ENCODE measurements at regions not wholly inside any gene's neighbourhood (a gene's known extent, or its start where the extent isn't known, plus 50 kb on each side); places are given as distances from the start of the nearest gene placed in this dataset.

- no peak overlapping the region for H3K9ac ChIP-seq (ENCODE audit: low read depth in 1 of 2, low read length in 2 of 2)
- no peak overlapping the region for H3K27ac ChIP-seq (ENCODE audit: low read depth in 2 of 2, low read length in 2 of 2)
- no peak overlapping the region for H3K4me3 ChIP-seq (ENCODE audit: low read length in 2 of 2)
- H3K27me3 ChIP-seq (ENCODE audit: control insufficient read depth in 2 of 2, insufficient read depth in 2 of 2, low read length in 2 of 2): no peaks in the 10 kb centered on the region
- no peaks in the 10 kb centered on the region for H3K36me3 ChIP-seq (ENCODE audit: control insufficient read depth in 2 of 2, insufficient read depth in 2 of 2, low read length in 2 of 2)
- H3K9me3 ChIP-seq (ENCODE audit: control insufficient read depth in 2 of 2, low read length in 2 of 2): no peaks in the 10 kb centered on the region
- H3K4me1 ChIP-seq (ENCODE audit: control insufficient read depth in 2 of 2, insufficient read depth in 2 of 2, low read length in 2 of 2): no peaks in the 10 kb centered on the region
These were observed 185.8 kb downstream of the SHOX start for GRCh38 chrX:816411-816810.

- Histone ChIP-seq H3K9me3 (ENCODE audit: control insufficient read depth in 2 of 2, low read length in 2 of 2) (no peaks in the 10 kb centered on the region), H3K36me3 (ENCODE audit: control insufficient read depth in 2 of 2, insufficient read depth in 2 of 2, low read length in 2 of 2) (no peaks in the 10 kb centered on the region), H3K27me3 (ENCODE audit: control insufficient read depth in 2 of 2, insufficient read depth in 2 of 2, low read length in 2 of 2) (no peaks in the 10 kb centered on the region), H3K4me3 (ENCODE audit: low read length in 2 of 2) (no peak overlapping the region), H3K9ac (ENCODE audit: low read depth in 1 of 2, low read length in 2 of 2) (no peak overlapping the region), H3K4me1 (ENCODE audit: control insufficient read depth in 2 of 2, insufficient read depth in 2 of 2, low read length in 2 of 2) (no peaks in the 10 kb centered on the region), H3K27ac (ENCODE audit: low read depth in 2 of 2, low read length in 2 of 2) (no peak overlapping the region)
These were observed 179.6 kb downstream of the SHOX start for GRCh38 chrX:810186-810585.

- Histone ChIP-seq H3K4me3 (ENCODE audit: low read length in 2 of 2) (no peak overlapping the region), H3K4me1 (ENCODE audit: control insufficient read depth in 2 of 2, insufficient read depth in 2 of 2, low read length in 2 of 2) (no peaks in the 10 kb centered on the region), H3K36me3 (ENCODE audit: control insufficient read depth in 2 of 2, insufficient read depth in 2 of 2, low read length in 2 of 2) (no peaks in the 10 kb centered on the region), H3K9me3 (ENCODE audit: control insufficient read depth in 2 of 2, low read length in 2 of 2) (no peaks in the 10 kb centered on the region), H3K27me3 (ENCODE audit: control insufficient read depth in 2 of 2, insufficient read depth in 2 of 2, low read length in 2 of 2) (no peaks in the 10 kb centered on the region), H3K9ac (ENCODE audit: low read depth in 1 of 2, low read length in 2 of 2) (no peak overlapping the region), H3K27ac (ENCODE audit: low read depth in 2 of 2, low read length in 2 of 2) (no peak overlapping the region)
These were observed 178.5 kb downstream of the SHOX start for GRCh38 chrX:809081-809480.

GRCh38 chrX:806586-806985 is 176.0 kb downstream of the SHOX start:
- Histone ChIP-seq H3K9ac (ENCODE audit: low read depth in 1 of 2, low read length in 2 of 2) (no peak overlapping the region), H3K27me3 (ENCODE audit: control insufficient read depth in 2 of 2, insufficient read depth in 2 of 2, low read length in 2 of 2) (no peaks in the 10 kb centered on the region), H3K36me3 (ENCODE audit: control insufficient read depth in 2 of 2, insufficient read depth in 2 of 2, low read length in 2 of 2) (no peaks in the 10 kb centered on the region), H3K4me3 (ENCODE audit: low read length in 2 of 2) (no peak overlapping the region), H3K9me3 (ENCODE audit: control insufficient read depth in 2 of 2, low read length in 2 of 2) (no peaks in the 10 kb centered on the region), H3K27ac (ENCODE audit: low read depth in 2 of 2, low read length in 2 of 2) (no peak overlapping the region), H3K4me1 (ENCODE audit: control insufficient read depth in 2 of 2, insufficient read depth in 2 of 2, low read length in 2 of 2) (no peaks in the 10 kb centered on the region)

GRCh38 chrX:805988-806387 is 175.4 kb downstream of the SHOX start:
- Histone ChIP-seq H3K9ac (ENCODE audit: low read depth in 1 of 2, low read length in 2 of 2) (no peak overlapping the region), H3K27ac (ENCODE audit: low read depth in 2 of 2, low read length in 2 of 2) (no peak overlapping the region), H3K4me1 (ENCODE audit: control insufficient read depth in 2 of 2, insufficient read depth in 2 of 2, low read length in 2 of 2) (no peaks in the 10 kb centered on the region), H3K27me3 (ENCODE audit: control insufficient read depth in 2 of 2, insufficient read depth in 2 of 2, low read length in 2 of 2) (no peaks in the 10 kb centered on the region), H3K36me3 (ENCODE audit: control insufficient read depth in 2 of 2, insufficient read depth in 2 of 2, low read length in 2 of 2) (no peaks in the 10 kb centered on the region), H3K4me3 (ENCODE audit: low read length in 2 of 2) (no peak overlapping the region), H3K9me3 (ENCODE audit: control insufficient read depth in 2 of 2, low read length in 2 of 2) (no peaks in the 10 kb centered on the region)

GRCh38 chrX:805103-805670 is 174.6 kb downstream of the SHOX start:
- no peak overlapping the region for H3K9ac ChIP-seq (ENCODE audit: low read depth in 1 of 2, low read length in 2 of 2)
- H3K27ac ChIP-seq (ENCODE audit: low read depth in 2 of 2, low read length in 2 of 2): no peak overlapping the region
- no peak overlapping the region for H3K4me3 ChIP-seq (ENCODE audit: low read length in 2 of 2)
- H3K36me3 ChIP-seq (ENCODE audit: control insufficient read depth in 2 of 2, insufficient read depth in 2 of 2, low read length in 2 of 2): no peaks in the 10 kb centered on the region
- H3K9me3 ChIP-seq (ENCODE audit: control insufficient read depth in 2 of 2, low read length in 2 of 2): no peaks in the 10 kb centered on the region
- no peaks in the 10 kb centered on the region for H3K27me3 ChIP-seq (ENCODE audit: control insufficient read depth in 2 of 2, insufficient read depth in 2 of 2, low read length in 2 of 2)
- H3K4me1 ChIP-seq (ENCODE audit: control insufficient read depth in 2 of 2, insufficient read depth in 2 of 2, low read length in 2 of 2): no peaks in the 10 kb centered on the region

GRCh38 chrX:802846-803245 is 172.3 kb downstream of the SHOX start:
- no peak overlapping the region for H3K9ac ChIP-seq (ENCODE audit: low read depth in 1 of 2, low read length in 2 of 2)
- no peaks in the 10 kb centered on the region for H3K9me3 ChIP-seq (ENCODE audit: control insufficient read depth in 2 of 2, low read length in 2 of 2)
- H3K27me3 ChIP-seq (ENCODE audit: control insufficient read depth in 2 of 2, insufficient read depth in 2 of 2, low read length in 2 of 2): no peaks in the 10 kb centered on the region
- no peaks in the 10 kb centered on the region for H3K36me3 ChIP-seq (ENCODE audit: control insufficient read depth in 2 of 2, insufficient read depth in 2 of 2, low read length in 2 of 2)
- H3K4me3 ChIP-seq (ENCODE audit: low read length in 2 of 2): no peak overlapping the region
- no peak overlapping the region for H3K27ac ChIP-seq (ENCODE audit: low read depth in 2 of 2, low read length in 2 of 2)
- H3K4me1 ChIP-seq (ENCODE audit: control insufficient read depth in 2 of 2, insufficient read depth in 2 of 2, low read length in 2 of 2): no peaks in the 10 kb centered on the region

- H3K9ac ChIP-seq (ENCODE audit: low read depth in 1 of 2, low read length in 2 of 2): no peak overlapping the region
- H3K4me1 ChIP-seq (ENCODE audit: control insufficient read depth in 2 of 2, insufficient read depth in 2 of 2, low read length in 2 of 2): no peaks in the 10 kb centered on the region
- no peaks in the 10 kb centered on the region for H3K36me3 ChIP-seq (ENCODE audit: control insufficient read depth in 2 of 2, insufficient read depth in 2 of 2, low read length in 2 of 2)
- H3K27ac ChIP-seq (ENCODE audit: low read depth in 2 of 2, low read length in 2 of 2): no peak overlapping the region
- no peaks in the 10 kb centered on the region for H3K9me3 ChIP-seq (ENCODE audit: control insufficient read depth in 2 of 2, low read length in 2 of 2)
- no peak overlapping the region for H3K4me3 ChIP-seq (ENCODE audit: low read length in 2 of 2)
- H3K27me3 ChIP-seq (ENCODE audit: control insufficient read depth in 2 of 2, insufficient read depth in 2 of 2, low read length in 2 of 2): no peaks in the 10 kb centered on the region
These were observed 169.2 kb downstream of the SHOX start for GRCh38 chrX:799808-800207.

GRCh38 chrX:794311-794710 is 163.7 kb downstream of the SHOX start:
- H3K9ac ChIP-seq (ENCODE audit: low read depth in 1 of 2, low read length in 2 of 2): no peak overlapping the region
- H3K4me3 ChIP-seq (ENCODE audit: low read length in 2 of 2): no peak overlapping the region
- H3K27ac ChIP-seq (ENCODE audit: low read depth in 2 of 2, low read length in 2 of 2): no peak overlapping the region
- H3K36me3 ChIP-seq (ENCODE audit: control insufficient read depth in 2 of 2, insufficient read depth in 2 of 2, low read length in 2 of 2): no peaks in the 10 kb centered on the region
- H3K27me3 ChIP-seq (ENCODE audit: control insufficient read depth in 2 of 2, insufficient read depth in 2 of 2, low read length in 2 of 2): no peaks in the 10 kb centered on the region
- H3K4me1 ChIP-seq (ENCODE audit: control insufficient read depth in 2 of 2, insufficient read depth in 2 of 2, low read length in 2 of 2): no peaks in the 10 kb centered on the region
- no peaks in the 10 kb centered on the region for H3K9me3 ChIP-seq (ENCODE audit: control insufficient read depth in 2 of 2, low read length in 2 of 2)

GRCh38 chrX:793216-793770 is 162.7 kb downstream of the SHOX start:
- H3K27ac ChIP-seq (ENCODE audit: low read depth in 2 of 2, low read length in 2 of 2): no peak overlapping the region
- no peaks in the 10 kb centered on the region for H3K36me3 ChIP-seq (ENCODE audit: control insufficient read depth in 2 of 2, insufficient read depth in 2 of 2, low read length in 2 of 2)
- no peak overlapping the region for H3K4me3 ChIP-seq (ENCODE audit: low read length in 2 of 2)
- H3K27me3 ChIP-seq (ENCODE audit: control insufficient read depth in 2 of 2, insufficient read depth in 2 of 2, low read length in 2 of 2): no peaks in the 10 kb centered on the region
- H3K9ac ChIP-seq (ENCODE audit: low read depth in 1 of 2, low read length in 2 of 2): no peak overlapping the region
- no peaks in the 10 kb centered on the region for H3K4me1 ChIP-seq (ENCODE audit: control insufficient read depth in 2 of 2, insufficient read depth in 2 of 2, low read length in 2 of 2)
- no peaks in the 10 kb centered on the region for H3K9me3 ChIP-seq (ENCODE audit: control insufficient read depth in 2 of 2, low read length in 2 of 2)
